GM12891 (cell line): ENCODE measurements at regions not wholly inside any gene's neighbourhood (a gene's known extent, or its start where the extent isn't known, plus 50 kb on each side); places are given as distances from the start of the nearest gene placed in this dataset.

Experiments
- POLR2AphosphoS5 ChIP-seq: IDR thresholded peaks from 2 replicates; pipeline ENCODE4 v1.6.1; 2011; ENCODE audit warnings: low read depth, low read length, control low read depth
- SPI1 ChIP-seq: IDR thresholded peaks from 2 replicates; pipeline ENCODE4 v1.6.1; 2011; ENCODE audit warnings: low read depth, low read length, control low read depth
- TAF1 ChIP-seq: IDR thresholded peaks from 2 replicates; pipeline ENCODE4 v1.6.1; 2011; ENCODE audit warnings: low read depth, low read length, control low read depth

DNA sequence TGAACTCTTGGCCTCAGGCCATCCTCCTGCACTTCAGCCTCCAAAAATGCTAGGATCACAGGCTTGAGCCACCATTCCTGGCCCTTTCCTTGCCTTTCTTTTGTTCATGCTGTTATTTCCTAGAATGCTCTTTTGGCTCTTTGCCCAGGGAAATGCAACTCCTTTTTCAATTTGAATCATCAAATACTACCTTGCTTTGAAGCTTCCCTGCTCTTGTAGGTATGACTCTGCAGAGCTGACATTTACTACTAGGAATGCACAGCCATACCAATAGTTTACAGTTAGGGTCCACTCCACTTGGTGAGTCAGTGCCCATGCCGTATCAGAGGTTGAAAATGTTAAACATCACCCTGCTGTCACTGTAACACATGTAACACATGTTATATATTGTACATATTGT lies 107.0 kb upstream of the CRY1 start:
- TF ChIP-seq POLR2AphosphoS5 (no peak), SPI1 (no peak), TAF1 (no peak)
